K562 (cell line): ENCODE measurements at regions not wholly inside any gene's neighbourhood (a gene's known extent, or its start where the extent isn't known, plus 50 kb on each side); places are given as distances from the start of the nearest gene placed in this dataset.

ENCODE experiments used
- E2F6 ChIP-seq, 2 experiments: IDR thresholded peaks; 2 replicates each; pipeline ENCODE4 v1.6.1; 2011; ENCODE audit warnings: borderline replicate concordance in 1 of 2, control low read depth in 1 of 2, low read depth in 1 of 2, low read length in 1 of 2, mild to moderate bottlenecking in 1 of 2, mixed read lengths in 1 of 2, moderate library complexity in 1 of 2; ENCODE audit not compliant: insufficient read depth in 1 of 2, insufficient read length in 1 of 2, poor library complexity in 1 of 2, severe bottlenecking in 1 of 2; ENCODE audit errors: extremely low read depth in 1 of 2
- EZH2 ChIP-seq: IDR thresholded peaks from 2 replicates; pipeline ENCODE4 v1.6.1; 2012; ENCODE audit warnings: low read depth, mild to moderate bottlenecking, inconsistent platforms, low read length, borderline replicate concordance
- HMG20B ChIP-seq: fragments of 250-450 bp; sonication (Bioruptor Pico); IDR thresholded peaks from 2 replicates; pipeline ENCODE4 v1.5.0; 2021; ENCODE audit warnings: mild to moderate bottlenecking
- JUND ChIP-seq, 2 experiments: IDR thresholded peaks; 2 replicates in 1 of 2; 3 replicates in 1 of 2; pipeline ENCODE4 v1.6.1; 2011; ENCODE audit warnings: borderline replicate concordance in 2 of 2, low read depth in 2 of 2, low read length in 2 of 2, improper control_type of control experiment in 1 of 2, missing biosample characterization in 1 of 2, missing genetic modification characterization in 1 of 2, missing genetic modification reagents in 1 of 2
- KAT8 ChIP-seq: fragments of 450-650 bp; IDR thresholded peaks from 2 replicates; pipeline ENCODE4 v1.6.1; 2016; ENCODE audit warnings: low read depth, mild to moderate bottlenecking
- MAFF ChIP-seq: IDR thresholded peaks from 2 replicates; pipeline ENCODE4 v1.6.1; 2012; ENCODE audit warnings: low read length, improper control_type of control experiment
- PTTG1 ChIP-seq: fragments of 450-650 bp; IDR thresholded peaks from 2 replicates; pipeline ENCODE4 v1.6.1; 2016; ENCODE audit warnings: low read depth, mild to moderate bottlenecking, missing genetic modification characterization, missing compliant biosample characterization
- RBFOX2 ChIP-seq: fragments of 200-400 bp; formaldehyde crosslinking; IDR thresholded peaks from 2 replicates; pipeline ENCODE4 v1.6.1; 2017; ENCODE audit warnings: low read depth, mild to moderate bottlenecking, low read length, moderate library complexity
- TBL1XR1 ChIP-seq, 2 experiments: IDR thresholded peaks; 2 replicates each; pipeline ENCODE4 v1.6.1; 2012; ENCODE audit warnings: improper control_type of control experiment in 2 of 2, low read length in 2 of 2, mild to moderate bottlenecking in 1 of 2
- ZBTB7A ChIP-seq: IDR thresholded peaks from 2 replicates; pipeline ENCODE4 v1.6.1; 2011; ENCODE audit warnings: low read depth, mild to moderate bottlenecking, low read length, moderate library complexity, borderline replicate concordance; ENCODE audit not compliant: control insufficient read depth
- ZNF124 ChIP-seq: sonication (generic); formaldehyde crosslinking; IDR thresholded peaks from 2 replicates; pipeline ENCODE4 v1.8.1; 2022; ENCODE audit warnings: missing genetic modification reagents
- ZNF184 ChIP-seq: sonication (generic); formaldehyde crosslinking; IDR thresholded peaks from 2 replicates; pipeline ENCODE4 v1.5.0; 2020; ENCODE audit warnings: missing genetic modification reagents
- ZNF695 ChIP-seq: fragments of 450-650 bp; formaldehyde crosslinking; IDR thresholded peaks from 2 replicates; pipeline ENCODE4 v1.4.0; 2020; ENCODE audit warnings: mild to moderate bottlenecking, moderate library complexity
- ZNF780A ChIP-seq: fragments of 250-450 bp; sonication (Bioruptor Pico); IDR thresholded peaks from 2 replicates; pipeline ENCODE4 v1.5.0; 2021; ENCODE audit warnings: mild to moderate bottlenecking
- TF ChIP-seq, protein P1 (sequence below), 2 experiments: fragments of 450-650 bp; conservative IDR thresholded peaks; 2 replicates each; pipeline ENCODE4 v1.6.1; 2017; ENCODE audit warnings: mild to moderate bottlenecking in 2 of 2, moderate library complexity in 2 of 2

GRCh38 chr4:14336656-14337055, 665.6 kb upstream of the CPEB2 start (continued):
- TF ChIP-seq, protein P1, sequence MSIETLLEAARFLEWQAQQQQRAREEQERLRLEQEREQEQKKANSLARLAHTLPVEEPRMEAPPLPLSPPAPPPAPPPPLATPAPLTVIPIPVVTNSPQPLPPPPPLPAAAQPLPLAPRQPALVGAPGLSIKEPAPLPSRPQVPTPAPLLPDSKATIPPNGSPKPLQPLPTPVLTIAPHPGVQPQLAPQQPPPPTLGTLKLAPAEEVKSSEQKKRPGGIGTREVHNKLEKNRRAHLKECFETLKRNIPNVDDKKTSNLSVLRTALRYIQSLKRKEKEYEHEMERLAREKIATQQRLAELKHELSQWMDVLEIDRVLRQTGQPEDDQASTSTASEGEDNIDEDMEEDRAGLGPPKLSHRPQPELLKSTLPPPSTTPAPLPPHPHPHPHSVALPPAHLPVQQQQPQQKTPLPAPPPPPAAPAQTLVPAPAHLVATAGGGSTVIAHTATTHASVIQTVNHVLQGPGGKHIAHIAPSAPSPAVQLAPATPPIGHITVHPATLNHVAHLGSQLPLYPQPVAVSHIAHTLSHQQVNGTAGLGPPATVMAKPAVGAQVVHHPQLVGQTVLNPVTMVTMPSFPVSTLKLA (conservative IDR thresholded peaks at IDR 0.05) = no peak
- TF ChIP-seq HMG20B (CRISPR knock-in tag) (no peak), TBL1XR1 (IDR thresholded peaks at IDR 0.05; ENCODE audit: low read length in 2 of 2) (no peak), E2F6 (IDR thresholded peaks at IDR 0.05; ENCODE audit: borderline replicate concordance in 1 of 2, extremely low read depth in 1 of 2, insufficient read depth in 1 of 2, insufficient read length in 1 of 2, low read depth in 1 of 2, low read length in 1 of 2, poor library complexity in 1 of 2, severe bottlenecking in 1 of 2) (no peak), ZNF184 (no peak), ZBTB7A (no peak), ZNF780A (CRISPR knock-in tag) (no peak), EZH2 (no peak), PTTG1 (tag) (no peak), JUND (IDR thresholded peaks at IDR 0.05; ENCODE audit: borderline replicate concordance, low read depth, low read length) (no peak), JUND (tag; IDR thresholded peaks at IDR 0.05; ENCODE audit: borderline replicate concordance, low read depth, low read length) (no peak), KAT8 (no peak), RBFOX2 (no peak), ZNF124 (no peak), ZNF695 (CRISPR knock-in tag) (no peak), MAFF (no peak)
